ENCODE measurements at regions not wholly inside any gene's neighbourhood (a gene's known extent, or its start where the extent isn't known, plus 50 kb on each side); places are given as distances from the start of the nearest gene placed in this dataset.
A peak's percentile ranks its signal among the peaks of the same experiment; 100 is the strongest.

DNA sequence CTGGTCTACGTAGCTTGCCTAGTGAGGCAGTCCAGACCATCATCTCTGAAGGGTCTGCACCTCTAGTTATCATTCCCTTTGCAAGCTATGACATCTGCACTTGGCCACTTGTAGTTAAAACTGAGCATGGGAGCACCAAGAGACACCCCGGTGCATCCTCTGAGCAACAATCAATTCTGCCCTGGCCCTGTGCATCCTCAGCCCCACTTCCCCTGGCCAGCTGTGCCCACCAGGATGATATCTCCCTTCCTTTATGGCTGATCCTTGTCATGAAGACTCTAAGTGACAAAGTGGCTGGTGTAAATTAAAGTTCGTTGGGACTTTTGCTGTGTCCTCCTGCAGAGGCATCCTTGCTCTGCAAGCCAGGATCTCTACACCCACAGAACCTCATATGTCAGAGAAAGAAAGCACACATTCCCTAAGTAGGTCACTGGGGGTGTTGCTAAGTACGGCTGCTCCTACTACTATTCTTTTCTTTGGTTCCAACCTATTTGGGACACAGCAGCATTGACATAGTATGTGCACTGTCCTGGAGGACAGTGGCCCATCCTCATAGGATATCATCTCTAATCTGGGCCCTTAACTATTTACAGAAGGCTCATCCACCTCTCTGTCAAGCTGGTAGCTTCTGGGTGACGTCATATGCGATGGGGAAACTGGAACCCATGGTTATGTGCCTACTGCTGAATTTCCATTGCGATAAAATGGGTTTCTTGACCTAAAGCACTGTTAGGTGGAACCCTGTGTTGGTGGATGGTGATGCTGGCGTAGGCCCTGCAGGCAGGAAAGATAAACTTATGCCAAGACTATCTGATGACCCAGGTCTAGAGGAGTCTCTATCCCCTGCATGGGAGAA, 384.3 kb upstream of the ID2 start:
- Histone ChIP-seq H3K27ac (ENCODE audit: extremely low read depth, low read depth, low read length) (no peak overlapping the region), H3K79me2 (ENCODE audit: control insufficient read depth, insufficient read depth, low read length) (no peaks in the 10 kb centered on the region), H3K9me1 (ENCODE audit: control insufficient read depth, insufficient read depth, low read length) (no peaks in the 10 kb centered on the region), H2AFZ (ENCODE audit: low read depth, low read length) (no peak overlapping the region), H3K9me3 (replicated peaks; ENCODE audit: control insufficient read depth, insufficient read depth, low read depth, low read length) (no peaks in the 10 kb centered on the region), H3K4me1 (replicated peaks in 1 of 2; ENCODE audit: control insufficient read depth in 2 of 2, insufficient read depth in 2 of 2, low read length in 2 of 2) (peaks cover 4 to 19% of the 10 kb centered on the region in 2 experiments; a peak in 4 of 5 replicates), H3K36me3 (ENCODE audit: control insufficient read depth, insufficient read depth, low read length) (no peaks in the 10 kb centered on the region), H4K20me1 (replicated peaks; ENCODE audit: control insufficient read depth, insufficient read depth, low read length) (no peaks in the 10 kb centered on the region), H3K27me3 (ENCODE audit: control insufficient read depth in 2 of 2, insufficient read depth in 2 of 2, low read length in 2 of 2) (no peaks in the 10 kb centered on the region; a peak in 1 of 5 replicates), H3K4me3 (no peak overlapping the region), H3K4me2 (ENCODE audit: insufficient read depth, low read length) (no peak overlapping the region), H3K9ac (ENCODE audit: insufficient read depth in 1 of 2, low read depth in 2 of 2, low read length in 2 of 2) (no peak overlapping the region)
- no peak for DNase-seq (ENCODE audit: extremely low read depth in 1 of 4, low spot score in 3 of 4)
- BruUV-seq (replicated peaks) = no TSS peak
- in situ Hi-C loops (cut with MboI) (no loop called here), intact Hi-C loops (cut with micrococcal nuclease) (no loop called here)
- FAIRE-seq = no peak
- no peak for ATAC-seq
- ChIA-PET CTCF (ENCODE audit: low intra/inter-chr PET ratio) (no interaction called here), POLR2A (no interaction called here)
- TF ChIP-seq, protein P1, sequence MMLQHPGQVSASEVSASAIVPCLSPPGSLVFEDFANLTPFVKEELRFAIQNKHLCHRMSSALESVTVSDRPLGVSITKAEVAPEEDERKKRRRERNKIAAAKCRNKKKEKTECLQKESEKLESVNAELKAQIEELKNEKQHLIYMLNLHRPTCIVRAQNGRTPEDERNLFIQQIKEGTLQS (IDR thresholded peaks at IDR 0.05) = peak; percentile 45; the same call in 1 of the 2 replicates
- TF ChIP-seq, protein P1 (CRISPR knock-in tag; conservative IDR thresholded peaks at IDR 0.05) = no peak
- TF ChIP-seq, protein P2, sequence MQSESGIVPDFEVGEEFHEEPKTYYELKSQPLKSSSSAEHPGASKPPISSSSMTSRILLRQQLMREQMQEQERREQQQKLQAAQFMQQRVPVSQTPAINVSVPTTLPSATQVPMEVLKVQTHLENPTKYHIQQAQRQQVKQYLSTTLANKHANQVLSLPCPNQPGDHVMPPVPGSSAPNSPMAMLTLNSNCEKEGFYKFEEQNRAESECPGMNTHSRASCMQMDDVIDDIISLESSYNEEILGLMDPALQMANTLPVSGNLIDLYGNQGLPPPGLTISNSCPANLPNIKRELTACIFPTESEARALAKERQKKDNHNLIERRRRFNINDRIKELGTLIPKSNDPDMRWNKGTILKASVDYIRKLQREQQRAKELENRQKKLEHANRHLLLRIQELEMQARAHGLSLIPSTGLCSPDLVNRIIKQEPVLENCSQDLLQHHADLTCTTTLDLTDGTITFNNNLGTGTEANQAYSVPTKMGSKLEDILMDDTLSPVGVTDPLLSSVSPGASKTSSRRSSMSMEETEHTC (IDR thresholded peaks at IDR 0.05) = no peak
- no peak for TF ChIP-seq KAT8 (IDR thresholded peaks at IDR 0.05; ENCODE audit: low read depth)
- TF ChIP-seq ATF7 (IDR thresholded peaks at IDR 0.05) = peak; percentile 32; the same call in 1 of the 2 replicates
- WGBS (ENCODE audit: insufficient coverage, low coverage, missing lambda C conversion rate) = 6% methylated on average over 8 of the region's 8 CpGs

Data from K562 (cell line).